Calu3 (cell line): ENCODE measurements at regions not wholly inside any gene's neighbourhood (a gene's known extent, or its start where the extent isn't known, plus 50 kb on each side); places are given as distances from the start of the nearest gene placed in this dataset.

Experiments used
- BruUV-seq: library from RNA; stranded (reverse); fragments of 400-500 nt; replicated peaks from 2 replicates; lab custom pipeline; 2021; lab: Mats Ljungman, UMichigan
- CTCF ChIA-PET: fragments of 300-600 bp; sonication (Branson Sonifier 250); formaldehyde crosslinking; loops from one replicate; lab custom pipeline; 2022; ENCODE audit warnings: antibody characterized with exemption; lab: Charles Lee
- DNase-seq: peaks from one replicate; pipeline ENCODE4 v3.0.0; 2022
- H3K27ac Mint-ChIP-seq: one replicate; pipeline ENCODE4 v1.8.0; 2022; ENCODE audit warnings: mixed read lengths; ENCODE audit not compliant: unreplicated experiment
- H3K27me3 Mint-ChIP-seq: one replicate; pipeline ENCODE4 v1.8.0; 2022; ENCODE audit warnings: mixed read lengths; ENCODE audit not compliant: unreplicated experiment
- H3K36me3 Mint-ChIP-seq: one replicate; pipeline ENCODE4 v1.8.0; 2022; ENCODE audit warnings: mild to moderate bottlenecking, moderate library complexity, mixed read lengths; ENCODE audit not compliant: insufficient read depth, unreplicated experiment
- H3K4me1 Mint-ChIP-seq: one replicate; pipeline ENCODE4 v1.8.0; 2022; ENCODE audit warnings: mild to moderate bottlenecking, low read depth, mixed read lengths; ENCODE audit not compliant: unreplicated experiment
- H3K4me3 Mint-ChIP-seq: one replicate; pipeline ENCODE4 v1.8.0; 2022; ENCODE audit warnings: mild to moderate bottlenecking, low read depth, moderate library complexity, mixed read lengths; ENCODE audit not compliant: unreplicated experiment
- H3K9me3 Mint-ChIP-seq: one replicate; pipeline ENCODE4 v1.8.0; 2022; ENCODE audit warnings: low read depth, mixed read lengths; ENCODE audit not compliant: unreplicated experiment
- CTCF ChIP-seq: fragments of 200-600 bp; IDR thresholded peaks from one replicate; pipeline ENCODE4 v1.8.0; 2022; ENCODE audit warnings: antibody characterized with exemption; ENCODE audit not compliant: unreplicated experiment
- intact Hi-C: fragments of 100-400 bp; cut with micrococcal nuclease; formaldehyde crosslinking; loops from one replicate; pipeline ENCODE4 v1.10.0; 2022; ENCODE audit not compliant: unreplicated experiment

- no peak for DNase-seq
- Mint-ChIP-seq H3K4me3 (no peak overlapping the region), H3K36me3 (no peaks in the 10 kb centered on the region), H3K4me1 (no peaks in the 10 kb centered on the region), H3K27me3 (no peaks in the 10 kb centered on the region), H3K27ac (no peak overlapping the region), H3K9me3 (peaks cover 6% of the 10 kb centered on the region)
- BruUV-seq, result no TSS peak
- CTCF ChIA-PET, result interaction anchor here (1.0 kb wide), 1 partner anchor 15 kb away, joined by 4 read pairs; no protein-coding TSS in a partner anchor
- intact Hi-C loops, result no loop called here
- no peak for TF ChIP-seq CTCF
Measured at GRCh38 chr3:159480046-159480445, 508.6 kb upstream of the IL12A start.

GRCh38 chr3:159482241-159482993 lies 506.2 kb upstream of the IL12A start:
- H3K4me1 Mint-ChIP-seq, result no peaks in the 10 kb centered on the region
- CTCF ChIA-PET, result no interaction called here

GRCh38 chr3:159482994-159483367 lies 505.7 kb upstream of the IL12A start:
- Mint-ChIP-seq H3K4me1 (no peaks in the 10 kb centered on the region), H3K27me3 (no peaks in the 10 kb centered on the region), H3K36me3 (no peaks in the 10 kb centered on the region), H3K4me3 (no peak overlapping the region), H3K27ac (no peak overlapping the region), H3K9me3 (peaks cover 11% of the 10 kb centered on the region)
- no peak for TF ChIP-seq CTCF
- DNase-seq, result no peak
- CTCF ChIA-PET, result no interaction called here
- no TSS peak for BruUV-seq
- intact Hi-C loops, result no loop called here

More at GRCh38 chr3:159482241-159482993, 506.2 kb upstream of the IL12A start:
- Mint-ChIP-seq H3K36me3 (no peaks in the 10 kb centered on the region), H3K27me3 (no peaks in the 10 kb centered on the region), H3K4me3 (no peak overlapping the region), H3K9me3 (peaks cover 8% of the 10 kb centered on the region), H3K27ac (no peak overlapping the region)
- no peak for DNase-seq
- TF ChIP-seq CTCF, result no peak
- no TSS peak for BruUV-seq
- intact Hi-C loops, result no loop called here

GRCh38 chr3:159486580-159486979 lies 502.1 kb upstream of the IL12A start:
- intact Hi-C loops, result no loop called here
- BruUV-seq, result no TSS peak
- no peaks in the 10 kb centered on the region for H3K4me1 Mint-ChIP-seq
- H3K27me3 Mint-ChIP-seq, result no peaks in the 10 kb centered on the region
- no peaks in the 10 kb centered on the region for H3K36me3 Mint-ChIP-seq
- CTCF ChIA-PET, result no interaction called here
- no peak overlapping the region for H3K4me3 Mint-ChIP-seq
- TF ChIP-seq CTCF, result no peak
- no peak overlapping the region for H3K27ac Mint-ChIP-seq
- peaks cover 18% of the 10 kb centered on the region for H3K9me3 Mint-ChIP-seq
- no peak for DNase-seq
